ENCODE measurements at regions not wholly inside any gene's neighbourhood (a gene's known extent, or its start where the extent isn't known, plus 50 kb on each side); places are given as distances from the start of the nearest gene placed in this dataset.

DNA sequence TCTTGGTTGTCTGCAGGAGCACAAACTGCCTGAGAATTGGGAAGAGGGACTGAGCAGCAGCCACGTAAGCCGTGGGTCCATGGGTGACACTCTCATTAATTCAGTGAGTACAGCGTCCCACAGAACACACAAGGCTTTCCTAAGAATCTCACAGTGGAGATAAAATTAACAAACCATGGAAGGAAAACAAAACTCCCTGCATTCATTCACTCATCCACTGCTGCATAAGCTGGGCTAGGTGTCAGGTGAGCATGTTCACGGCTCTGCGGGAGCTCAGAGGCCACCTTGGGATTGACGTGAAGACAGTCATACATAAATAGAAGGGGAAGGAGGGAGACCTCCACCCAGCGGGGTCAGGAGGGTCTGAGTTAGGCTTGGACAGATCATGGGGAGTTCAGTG is 1442.7 kb downstream of the TBC1D22A start:
- DNase-seq, result no peak

DNA sequence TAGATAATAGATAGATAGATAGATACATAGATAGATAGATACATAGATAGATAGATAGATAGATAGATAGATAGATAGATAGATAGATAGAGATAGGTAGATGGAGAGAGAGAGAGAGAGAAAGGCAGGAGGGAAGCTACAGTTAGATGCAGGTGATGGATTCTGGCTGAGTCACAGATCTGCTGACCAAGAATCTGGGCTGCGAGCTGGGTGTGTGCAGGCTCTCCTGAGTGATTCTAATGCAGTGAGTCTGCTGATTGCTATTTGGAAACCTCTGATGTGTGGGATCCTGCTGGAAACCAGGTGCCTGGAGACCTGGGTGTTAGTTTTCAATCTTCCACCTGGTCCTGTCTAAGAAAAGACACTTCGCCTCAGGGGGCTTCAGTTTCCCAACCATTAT is 1441.8 kb downstream of the TBC1D22A start:
- no peak for DNase-seq

DNA sequence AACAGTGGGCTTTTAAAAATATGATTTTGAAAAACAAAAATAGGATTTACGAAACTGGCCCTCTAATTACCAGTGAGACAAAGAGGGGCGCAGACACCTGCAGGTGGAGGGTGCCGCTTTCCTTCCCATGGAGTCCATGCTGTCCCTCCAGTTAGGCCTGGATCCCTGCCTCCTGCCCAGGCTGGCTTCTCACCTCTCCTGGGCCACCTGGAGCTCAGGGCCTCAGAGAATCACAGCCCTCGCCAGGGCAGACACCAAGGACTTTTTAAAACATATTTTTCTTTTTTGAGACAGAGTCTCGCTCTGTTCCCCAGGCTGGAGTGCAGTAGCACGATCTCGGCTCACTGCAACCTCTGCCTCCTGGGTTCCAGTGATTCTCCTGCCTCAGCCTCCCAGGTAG is 1437.2 kb downstream of the TBC1D22A start:
- DNase-seq, result no peak

DNA sequence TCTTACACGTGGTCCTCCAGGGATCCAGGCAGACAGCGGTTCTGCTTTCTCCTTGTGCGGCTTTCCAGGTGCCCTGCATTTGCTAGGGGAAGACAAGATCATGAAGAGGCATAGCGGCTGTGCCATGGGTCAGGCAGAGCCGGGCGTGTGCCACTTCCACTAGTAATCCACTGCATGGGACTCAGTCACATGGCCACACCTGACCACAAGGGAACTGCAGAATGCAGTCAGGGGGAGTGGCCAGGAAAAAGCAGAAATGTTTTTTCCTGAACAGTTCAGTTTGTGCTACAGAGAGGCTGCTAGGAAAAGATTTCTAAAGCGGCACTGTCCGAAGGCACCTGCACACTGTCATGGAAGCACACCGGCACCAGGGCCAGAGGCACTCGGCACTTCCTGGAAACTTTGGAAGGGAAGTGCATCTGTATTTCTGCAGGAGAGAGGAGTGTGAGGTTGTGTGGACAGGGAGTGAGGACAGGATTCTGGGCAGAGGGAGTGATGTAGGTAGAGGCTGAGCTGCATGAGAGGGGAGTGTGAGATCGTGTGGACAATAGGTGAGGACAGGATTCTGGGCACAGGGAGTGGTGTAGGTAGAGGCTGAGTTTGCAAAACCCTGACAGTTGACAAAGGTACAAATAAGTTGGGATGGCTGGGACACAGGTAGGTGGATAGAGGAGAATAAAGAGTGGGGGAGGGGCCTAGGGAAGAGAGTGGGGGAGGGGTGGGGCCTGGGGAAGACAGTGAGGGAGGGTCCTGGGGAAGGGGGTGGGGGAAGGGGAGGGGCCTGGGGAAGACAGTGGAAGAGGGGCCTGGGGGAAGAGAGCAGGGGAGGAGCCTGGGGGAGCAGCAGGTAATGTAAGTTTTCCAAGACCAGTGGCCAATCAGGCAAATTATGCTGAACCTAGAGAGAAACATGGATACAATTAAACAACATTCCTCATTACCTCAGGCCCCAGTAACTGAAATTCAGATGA is 1436.3 kb downstream of the TBC1D22A start:
- DNase-seq, result no peak

DNA sequence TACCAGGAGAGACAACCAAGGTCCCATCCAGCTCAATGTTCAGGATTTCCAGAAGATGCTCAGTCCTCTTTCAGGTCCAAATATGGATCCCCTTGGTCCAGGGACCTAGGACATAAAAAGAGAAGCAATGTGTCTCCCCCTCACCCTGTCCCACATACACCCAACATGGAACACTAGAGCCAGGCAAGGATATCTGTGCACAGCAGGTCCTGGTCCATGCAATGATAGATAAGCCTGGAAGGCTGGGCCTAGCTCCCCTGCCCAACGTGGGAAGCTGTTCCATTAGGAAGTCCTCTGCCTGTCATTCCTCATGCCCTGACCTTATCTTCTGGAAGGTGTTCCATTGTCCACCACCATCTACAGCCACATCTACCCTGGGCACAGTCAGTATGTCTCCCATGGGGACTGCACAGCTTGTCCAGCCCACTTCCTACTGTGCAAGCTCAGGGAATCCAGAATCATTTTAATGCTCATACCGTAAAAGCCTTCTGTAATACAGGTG is 1434.8 kb downstream of the TBC1D22A start:
- no peak for DNase-seq

DNA sequence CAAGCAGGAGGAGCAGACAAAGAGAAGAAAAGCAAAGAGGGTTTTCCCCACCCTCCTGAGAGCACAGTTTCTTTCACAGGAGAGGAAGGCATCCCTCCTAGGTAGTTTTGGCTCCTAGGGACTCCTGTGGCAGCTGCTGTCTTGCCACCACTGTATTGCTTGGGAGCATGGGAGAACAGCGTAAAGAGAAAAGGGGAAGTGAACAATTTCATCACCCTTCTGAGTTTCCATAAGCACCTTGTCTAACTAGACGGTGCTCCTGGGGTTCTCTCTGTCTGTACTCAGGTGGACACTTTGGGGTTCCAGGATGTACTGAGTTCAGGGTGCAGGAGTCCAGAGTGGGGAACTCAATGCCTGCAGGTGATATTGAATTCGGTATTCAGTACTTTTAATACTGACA is 1430.5 kb downstream of the TBC1D22A start:
- DNase-seq, result no peak

DNA sequence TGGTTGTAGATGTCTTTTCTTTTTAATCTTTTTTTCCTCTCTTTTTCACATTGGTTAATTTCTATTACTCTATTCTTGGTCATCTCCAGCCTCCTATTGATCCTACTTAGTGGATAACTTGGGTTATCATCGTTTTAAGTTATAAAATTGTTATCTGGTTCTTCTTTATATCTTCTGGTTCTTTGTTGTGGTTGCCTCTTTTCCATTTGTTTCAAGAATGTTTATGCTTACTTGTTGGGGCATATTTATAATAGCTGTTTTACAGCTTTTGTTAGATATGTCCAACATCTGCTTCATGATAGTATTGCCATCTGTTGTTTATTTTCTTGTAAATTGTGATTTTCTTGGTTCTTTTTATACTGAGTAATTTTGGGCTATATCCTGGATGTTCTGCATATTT is 1429.6 kb downstream of the TBC1D22A start:
- DNase-seq, result no peak

DNA sequence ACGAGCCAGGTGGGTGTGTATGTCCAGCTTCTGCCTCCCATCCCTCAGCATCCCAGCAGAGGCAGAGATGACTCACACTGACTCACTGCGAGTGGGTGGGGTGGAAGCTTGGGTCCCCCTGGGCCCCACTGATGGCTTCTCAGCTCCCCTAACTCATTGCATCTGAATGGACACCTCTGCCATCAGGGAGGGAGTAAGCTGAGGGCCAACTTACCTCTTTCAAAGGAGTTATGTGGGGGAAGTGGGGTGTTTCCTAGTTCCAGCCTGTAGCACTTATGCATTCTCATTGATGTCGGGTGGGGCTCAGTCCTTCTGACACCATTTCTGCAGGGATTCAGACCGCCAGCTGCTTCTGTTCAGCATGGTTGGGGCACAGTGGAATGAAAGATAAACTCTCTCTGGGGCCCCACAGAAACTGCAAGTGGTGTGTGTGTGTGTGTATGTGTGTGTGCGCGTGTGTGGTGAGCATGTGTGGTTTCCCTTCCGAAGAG is 1425.8 kb downstream of the TBC1D22A start:
- DNase-seq, result no peak

DNA sequence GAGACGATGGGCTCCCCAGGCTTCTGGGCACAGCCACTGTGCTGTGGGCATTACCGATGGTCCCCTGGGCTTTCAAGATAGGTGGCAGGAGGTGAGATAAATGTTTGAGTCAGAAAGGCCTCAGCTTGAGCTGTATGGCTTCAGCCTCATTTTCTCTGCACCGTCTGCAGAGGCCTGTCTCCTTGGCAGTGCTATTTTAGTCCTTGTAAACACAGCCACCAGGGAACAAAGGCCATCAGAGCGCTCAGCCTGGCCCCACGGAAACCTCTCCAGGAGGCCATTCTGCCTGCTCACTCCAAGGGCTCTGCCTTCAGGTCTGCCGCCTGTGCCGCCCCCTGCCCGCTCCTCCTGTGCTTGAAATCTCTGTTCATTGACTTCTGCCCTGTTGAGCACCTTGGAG is 1424.9 kb downstream of the TBC1D22A start:
- DNase-seq, result no peak

DNA sequence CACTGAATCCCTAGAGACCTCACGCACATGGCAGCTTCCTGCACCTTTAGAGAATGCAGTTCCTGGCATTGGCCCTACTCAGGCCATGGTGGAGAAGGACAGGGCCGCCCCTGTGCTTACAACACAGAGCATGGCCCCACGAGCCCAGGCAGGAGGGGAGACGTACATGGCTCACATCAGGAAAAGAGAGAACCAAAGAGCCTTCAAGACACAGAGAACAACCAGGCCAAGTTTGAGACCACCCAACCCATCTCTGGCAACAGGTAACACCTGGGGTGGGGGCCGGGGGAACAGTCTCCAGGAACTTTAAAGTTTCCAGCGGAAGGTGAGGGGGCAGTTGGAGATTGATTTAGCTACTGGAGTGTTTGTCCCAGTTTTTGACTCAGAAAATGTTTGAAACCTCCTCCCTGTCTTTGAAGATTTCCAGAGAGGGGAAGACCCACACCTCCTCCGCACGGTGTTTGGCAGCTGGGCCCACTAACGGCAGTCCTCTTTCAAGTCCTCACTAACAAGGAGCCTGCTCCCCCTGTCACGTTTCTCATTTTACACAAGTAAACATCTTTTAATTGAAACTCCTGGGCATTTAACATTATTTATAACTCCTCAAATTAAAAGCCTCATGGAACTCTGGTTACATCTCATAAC is 1423.8 kb downstream of the TBC1D22A start:
- no peak for DNase-seq

DNA sequence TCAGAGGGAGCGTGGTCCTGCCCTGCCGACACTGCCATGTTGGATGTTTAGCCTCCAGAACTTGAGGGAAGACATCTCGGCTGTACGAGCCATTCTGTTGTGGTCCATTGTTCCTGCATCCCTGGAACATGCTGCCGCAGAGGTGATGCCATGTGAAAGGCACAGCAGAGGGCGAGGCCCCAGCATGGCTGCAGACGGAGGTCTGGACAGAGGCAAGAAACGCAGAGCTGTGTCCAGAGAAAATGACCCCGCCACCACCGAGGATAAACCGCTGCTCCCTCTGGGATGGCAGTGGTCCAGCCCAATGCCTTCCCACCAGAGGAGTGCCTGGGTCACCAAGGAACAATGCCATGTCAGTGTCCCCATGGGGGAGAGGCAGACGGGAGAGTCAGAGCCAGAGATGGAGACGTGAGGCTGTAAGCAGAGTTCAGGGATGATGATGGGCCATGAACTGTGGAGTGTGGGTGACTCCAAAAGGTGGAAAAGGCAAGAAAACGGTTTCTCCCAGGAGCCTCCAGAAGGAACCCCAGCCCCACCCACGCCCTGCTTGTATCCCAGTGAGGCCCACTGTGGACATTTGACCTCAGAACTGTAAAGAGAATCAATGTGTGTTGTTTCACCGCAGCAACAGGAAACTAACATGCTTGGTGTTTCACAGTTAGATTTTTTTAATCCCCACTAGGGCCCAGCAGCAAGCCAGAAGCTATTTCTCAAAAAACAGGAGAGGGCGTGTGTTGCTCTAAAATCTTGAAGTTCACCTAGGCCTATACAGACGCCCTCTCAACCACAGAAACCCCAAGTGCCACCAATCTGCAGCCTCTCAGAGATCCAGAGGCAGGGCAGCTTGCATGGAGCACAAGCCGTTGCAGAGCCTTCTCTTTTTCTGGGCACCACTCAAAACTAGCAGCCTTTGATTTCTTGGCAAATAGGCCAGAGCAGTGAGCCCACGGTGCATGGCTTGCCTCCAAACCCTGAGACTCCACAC is 1422.9 kb downstream of the TBC1D22A start:
- DNase-seq, result no peak

DNA sequence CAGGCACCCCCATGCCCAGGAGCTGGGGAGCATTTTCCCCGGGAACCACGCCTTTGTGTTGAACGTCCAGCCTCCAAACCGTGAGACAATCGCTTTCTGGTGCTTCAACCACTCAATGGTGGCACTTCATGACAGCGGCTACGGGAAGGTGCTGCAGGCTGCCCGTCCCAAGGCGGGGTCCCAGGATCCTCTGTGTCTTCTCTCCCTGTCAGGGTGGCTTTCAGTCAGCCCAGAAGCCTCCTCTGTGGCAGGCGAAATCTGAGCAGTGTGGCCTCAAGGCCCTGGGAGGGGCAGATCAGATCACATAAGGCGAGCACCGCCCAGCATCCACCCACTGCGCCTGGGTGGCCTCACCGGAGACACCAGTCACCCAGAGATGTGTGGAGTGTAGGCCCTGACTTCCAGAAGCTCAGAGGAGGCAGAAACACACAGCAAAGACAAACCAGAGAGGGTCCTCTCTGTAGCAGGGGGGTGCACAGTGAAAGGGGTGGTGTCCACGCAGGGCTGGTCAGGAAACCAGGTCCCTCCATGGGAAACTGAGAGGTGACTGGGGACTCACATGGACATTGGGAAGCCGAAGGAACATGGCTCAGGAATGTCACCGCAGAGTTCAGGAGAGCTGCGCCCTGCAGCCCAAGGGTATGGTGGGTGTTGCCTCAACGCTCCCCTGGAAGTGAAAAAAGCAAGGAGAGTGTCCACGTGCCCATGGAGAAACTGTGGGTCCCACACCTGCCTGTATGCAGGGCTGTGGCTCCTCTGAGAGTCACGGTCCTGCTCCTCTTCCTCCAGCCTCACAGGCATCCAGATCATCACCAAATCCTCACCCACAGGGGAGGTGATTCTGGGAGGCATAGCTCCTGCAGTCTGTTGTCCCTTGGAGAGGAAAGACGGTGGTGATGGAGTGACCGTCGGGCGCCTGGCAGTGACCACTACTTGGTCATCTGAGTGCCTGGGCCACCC is 1420.7 kb downstream of the TBC1D22A start:
- no peak for DNase-seq

DNA sequence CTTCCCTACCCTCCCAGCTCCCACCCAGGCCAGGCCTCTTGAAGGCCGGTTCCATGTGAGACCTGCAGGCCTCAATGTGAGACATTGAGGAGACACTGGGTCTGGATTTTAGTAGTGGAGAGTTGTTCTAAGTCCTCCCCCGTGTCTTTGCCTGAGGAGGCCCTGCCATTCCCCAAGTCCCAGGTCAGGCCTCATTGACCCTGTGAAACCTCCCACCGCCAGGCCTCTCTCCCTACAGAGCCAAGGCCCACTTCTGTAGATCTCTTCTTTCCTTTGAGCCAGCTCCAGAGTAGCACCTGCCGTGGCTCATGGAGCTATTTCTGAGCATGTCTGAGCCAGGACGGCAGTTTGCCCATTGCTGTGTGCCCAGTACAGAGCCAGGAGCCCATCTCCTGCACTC is 1419.6 kb downstream of the TBC1D22A start:
- DNase-seq, result no peak

DNA sequence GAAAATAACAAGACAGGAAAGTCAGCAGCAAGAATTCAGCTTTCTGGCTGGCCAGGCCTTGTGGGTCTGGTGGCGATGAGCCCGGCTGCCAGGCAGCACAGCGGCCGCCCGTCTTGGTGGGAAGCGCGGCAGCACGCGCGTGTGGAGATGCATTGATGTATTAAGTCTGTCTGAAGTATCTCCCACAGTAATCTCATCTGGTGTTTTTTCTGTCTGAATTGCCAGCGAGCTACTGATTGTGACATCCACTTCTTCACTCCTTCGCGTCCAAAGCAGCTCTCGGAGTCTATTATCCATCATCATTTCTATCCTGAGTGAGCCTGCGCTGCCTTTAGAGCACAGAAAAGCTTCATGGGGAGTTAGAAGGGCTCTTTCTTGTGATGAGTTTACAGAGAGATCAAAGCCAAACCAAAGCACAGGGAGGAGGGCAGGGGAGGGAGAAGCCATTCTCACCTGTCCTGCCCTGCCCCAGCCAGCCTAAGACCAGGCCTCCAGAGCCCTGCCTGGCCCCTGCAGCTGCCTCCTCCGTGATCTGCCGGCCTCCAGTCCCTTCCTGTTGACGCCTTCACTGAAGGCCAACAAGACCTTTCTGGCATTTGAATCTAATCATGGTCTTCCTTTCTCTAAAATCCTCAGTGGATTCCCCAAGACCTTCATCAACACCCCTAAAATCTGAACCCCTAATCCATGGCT is 1419.0 kb downstream of the TBC1D22A start:
- no peak for DNase-seq

DNA sequence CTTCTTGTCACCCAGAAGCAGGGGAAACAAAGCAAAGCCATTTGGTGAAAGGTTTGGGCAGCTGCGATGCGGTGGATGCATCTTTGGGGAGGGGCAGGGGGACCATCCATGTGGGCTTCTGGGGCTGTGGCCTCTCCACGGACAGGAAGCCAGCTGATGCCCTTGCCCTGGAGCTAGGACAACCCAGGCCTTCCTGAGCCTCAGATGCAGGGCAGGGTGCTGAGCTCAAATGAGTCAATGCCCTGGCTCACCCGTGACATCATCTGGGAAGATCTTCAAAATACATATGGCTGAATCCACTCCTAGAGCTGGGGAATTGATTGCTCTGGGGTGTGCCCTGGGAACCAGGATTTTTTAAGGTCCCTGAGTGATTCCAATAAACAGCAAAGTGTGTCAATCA is 1418.2 kb downstream of the TBC1D22A start:
- no peak for DNase-seq

DNA sequence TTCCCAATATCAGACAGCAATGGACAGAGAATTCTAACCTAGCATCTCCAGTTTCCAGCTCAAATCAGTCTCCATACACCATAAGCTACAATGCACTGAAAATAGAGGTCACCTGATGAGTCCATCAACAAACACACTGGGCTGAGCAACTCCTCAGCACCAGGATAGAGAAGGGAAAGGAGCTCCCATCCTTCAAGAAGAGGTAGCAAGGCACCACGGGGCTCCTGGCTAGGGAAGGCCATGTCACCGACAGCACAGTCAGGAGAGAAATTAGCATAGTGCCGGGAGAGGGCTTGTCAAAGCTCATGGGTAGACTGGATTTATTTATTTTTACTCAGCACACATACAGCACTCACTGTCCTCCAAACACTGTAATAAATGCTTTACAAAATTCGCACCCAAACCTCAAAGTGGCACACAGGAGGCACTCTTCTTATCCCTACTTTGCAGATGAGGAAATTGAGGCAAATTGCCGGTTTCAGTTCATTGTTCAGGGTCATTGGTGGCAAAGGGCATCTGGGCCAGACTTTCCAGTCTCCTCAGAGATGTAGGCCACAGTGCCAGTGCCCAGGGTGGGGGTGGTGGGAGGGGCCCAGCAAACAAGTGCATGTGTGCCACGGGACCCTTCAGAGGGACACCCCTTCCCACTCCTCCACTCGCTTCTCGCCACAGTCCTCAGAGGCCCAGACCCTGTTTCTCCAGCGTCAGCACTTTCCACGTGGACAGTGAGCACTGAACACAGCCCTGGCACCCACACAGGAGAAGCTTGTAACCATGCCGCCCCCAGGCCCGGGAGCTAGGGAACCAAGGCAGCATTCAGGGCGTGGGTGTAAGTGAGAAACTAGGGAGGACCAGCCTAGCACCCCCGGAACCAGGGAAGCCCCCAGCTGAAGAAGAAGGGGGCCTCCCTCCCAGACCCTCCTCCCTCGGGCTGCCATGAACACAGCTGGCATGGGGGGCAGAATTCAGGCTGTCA is 1417.4 kb downstream of the TBC1D22A start:
- DNase-seq, result no peak

DNA sequence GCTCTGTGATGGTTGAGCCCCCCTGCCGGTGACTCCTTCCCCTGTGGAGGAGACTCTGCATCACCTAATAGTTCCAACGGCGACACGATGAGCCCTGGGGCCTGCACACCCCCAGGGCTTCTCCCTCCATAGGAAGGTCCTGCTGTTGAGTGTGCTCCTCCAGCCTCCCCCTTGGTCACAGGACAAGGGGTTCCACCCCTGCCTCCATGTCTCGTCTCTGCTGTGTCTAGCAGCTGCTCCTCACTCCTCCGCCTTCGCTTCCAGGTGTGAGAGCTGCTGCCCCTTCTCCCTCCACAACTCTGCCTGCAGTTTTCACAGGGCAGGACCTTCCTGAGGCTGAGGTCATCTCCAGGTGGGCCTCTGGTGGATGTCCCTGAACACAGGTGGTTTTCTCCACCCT is 1416.1 kb downstream of the TBC1D22A start:
- DNase-seq, result no peak

DNA sequence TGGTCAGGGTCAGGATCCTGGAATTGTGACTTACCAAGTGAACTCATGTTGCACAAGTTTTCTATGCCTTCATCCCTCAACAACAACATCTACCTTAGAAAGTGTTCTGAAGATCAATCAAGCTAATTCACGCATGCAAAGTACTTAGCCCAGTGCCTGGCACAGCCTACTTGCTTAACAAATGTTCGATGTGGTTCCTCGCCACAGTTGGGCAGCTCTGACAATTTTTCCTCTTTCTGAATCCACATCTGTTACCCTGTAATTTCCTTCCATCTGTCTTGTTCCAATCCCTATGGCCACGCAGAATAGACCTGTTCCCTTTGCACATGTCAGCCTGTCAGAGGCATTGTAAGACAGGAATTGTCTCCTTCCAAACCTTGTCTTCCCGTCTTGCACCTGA is 1415.2 kb downstream of the TBC1D22A start:
- no peak for DNase-seq

DNA sequence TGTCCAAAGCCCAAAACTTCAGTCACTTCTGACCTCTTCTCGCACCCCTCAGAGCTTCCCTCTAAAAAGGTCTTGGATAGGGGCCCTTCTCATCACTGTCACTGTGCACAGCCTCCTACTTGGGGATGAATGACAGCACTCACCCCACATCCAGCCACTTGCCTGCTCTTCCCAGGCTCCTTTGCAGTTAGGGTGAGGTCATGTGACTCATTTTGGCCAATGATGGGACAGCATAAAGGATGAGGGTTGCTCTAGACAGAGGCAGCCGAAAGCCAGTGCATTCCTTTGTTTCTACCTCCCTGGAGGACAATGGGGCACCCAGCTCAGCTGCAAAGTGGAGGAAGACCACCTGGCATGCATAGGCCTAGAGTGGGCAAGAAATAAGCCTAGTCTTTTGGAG is 1413.3 kb downstream of the TBC1D22A start:
- DNase-seq, result no peak

DNA sequence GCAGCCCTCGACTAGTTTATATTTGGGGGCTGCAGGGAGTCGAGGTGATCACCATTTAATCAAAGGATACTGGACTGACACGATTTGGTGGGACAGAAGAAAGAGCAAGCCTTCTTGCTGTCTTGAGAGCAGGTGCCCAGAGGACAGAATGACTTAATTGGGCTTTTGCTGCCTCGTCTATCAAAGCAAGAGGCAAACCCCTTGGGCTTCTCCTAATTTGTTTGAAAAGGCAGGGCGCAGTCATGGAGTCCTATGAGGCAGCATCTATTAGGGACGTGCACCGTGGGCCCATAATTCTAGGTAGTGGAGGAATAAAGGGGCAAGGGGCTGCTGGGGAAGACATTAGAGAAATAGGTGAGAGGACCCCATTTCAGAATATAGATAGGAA is 1411.3 kb downstream of the TBC1D22A start:
- DNase-seq, result no peak

Measured in stimulated activated CD4-positive, alpha-beta T cell treated with anti-CD3 and anti-CD28 coated beads, Interleukin-12 subunit alpha, Interleukin-12 subunit beta, amount 100 ng/mL, for 4 hours (primary cell).